Gastrocnemius medialis (tissue), 4 donors: ENCODE measurements at regions not wholly inside any gene's neighbourhood (a gene's known extent, or its start where the extent isn't known, plus 50 kb on each side); places are given as distances from the start of the nearest gene placed in this dataset.

ENCODE experiments used
- ATAC-seq, 2 donors: fragments of 150-250 bp; one replicate each; pipeline ENCODE4 v1.9.1; 2016
- DNase-seq, 2 donors: peaks; one replicate each; pipeline ENCODE4 v3.0.0-alpha.2; 2019
- H3K27ac ChIP-seq, 4 donors: fragments of 200-600 bp; sonication (generic); 1 replicate in 1 of 4; 2 replicates in 3 of 4; pipeline ENCODE4 v1.5.1; 2016 to 2018; ENCODE audit warnings: mild to moderate bottlenecking in 2 of 4, moderate library complexity in 1 of 4
- H3K27me3 ChIP-seq, 3 donors: fragments of 200-600 bp; sonication (generic) in 2 of 3; 1 replicate in 1 of 3; 2 replicates in 2 of 3; pipeline versions ENCODE4 v1.5.1 to v1.6.0; 2016 to 2019; ENCODE audit warnings: mild to moderate bottlenecking in 1 of 3, moderate library complexity in 1 of 3
- H3K36me3 ChIP-seq, 2 donors: fragments of 200-600 bp; sonication (generic) in 1 of 2; one replicate each; pipeline ENCODE4 v1.5.1; 2017 to 2018
- H3K4me1 ChIP-seq, 2 donors: fragments of 200-600 bp; sonication (generic) in 1 of 2; one replicate each; pipeline ENCODE4 v1.5.1; 2016 to 2017; ENCODE audit warnings: mild to moderate bottlenecking in 2 of 2
- H3K4me3 ChIP-seq, 4 donors: fragments of 200-600 bp; sonication (generic) in 3 of 4; 1 replicate in 1 of 4; 2 replicates in 3 of 4; pipeline ENCODE4 v1.5.1; 2016 to 2019; ENCODE audit warnings: mild to moderate bottlenecking in 2 of 4
- H3K9me3 ChIP-seq, 3 donors: fragments of 200-600 bp; sonication (generic) in 2 of 3; 1 replicate in 1 of 3; 2 replicates in 2 of 3; pipeline ENCODE4 v1.5.1; 2016 to 2019
- POLR2A ChIP-seq, 2 donors: fragments of 450-650 bp; IDR thresholded peaks; one replicate each; pipeline ENCODE4 v1.6.1; 2017; ENCODE audit warnings: antibody characterized with exemption in 2 of 2, mild to moderate bottlenecking in 2 of 2, moderate library complexity in 2 of 2
- in situ Hi-C, 4 donors: fragments of 200-750 bp; cut with MboI; loops; one replicate each; pipeline versions ENCODE4 v1.15.0 to v1.8.0; 2017; ENCODE audit warnings: low sequenced_read_pairs in 4 of 4
- intact Hi-C: fragments of 100-400 bp; cut with DNase I; formaldehyde crosslinking; loops from one replicate; pipeline ENCODE4 v1.15.1; 2023; ENCODE audit warnings: low total_unique reads
- TF ChIP-seq, protein P1 (sequence below), 5 experiments: fragments of 450-650 bp in 3 of 5; fragments of 200-600 bp in 2 of 5; sonication (generic) in 2 of 5; IDR thresholded peaks in 4 of 5; conservative IDR thresholded peaks in 1 of 5; 1 replicate in 4 of 5; 2 replicates in 1 of 5; pipeline ENCODE4 v1.5.1; 2016 to 2019; ENCODE audit warnings: antibody characterized with exemption in 5 of 5, mild to moderate bottlenecking in 3 of 5, moderate library complexity in 3 of 5

GRCh38 chr2:134083548-134083947, 170.3 kb upstream of the MGAT5 start:
- DNase-seq (no peak), ATAC-seq (no peak)
- in situ Hi-C loops: no loop called here
- Histone ChIP-seq H3K36me3 (no peaks in the 10 kb centered on the region), H3K4me1 (no peaks in the 10 kb centered on the region), H3K9me3 (no peaks in the 10 kb centered on the region), H3K4me3 (no peak overlapping the region), H3K27me3 (no peaks in the 10 kb centered on the region), H3K27ac (no peak overlapping the region)
- intact Hi-C loops: no loop called here
- TF ChIP-seq POLR2A (IDR thresholded peaks at IDR 0.05): no peak
- TF ChIP-seq, protein P1, sequence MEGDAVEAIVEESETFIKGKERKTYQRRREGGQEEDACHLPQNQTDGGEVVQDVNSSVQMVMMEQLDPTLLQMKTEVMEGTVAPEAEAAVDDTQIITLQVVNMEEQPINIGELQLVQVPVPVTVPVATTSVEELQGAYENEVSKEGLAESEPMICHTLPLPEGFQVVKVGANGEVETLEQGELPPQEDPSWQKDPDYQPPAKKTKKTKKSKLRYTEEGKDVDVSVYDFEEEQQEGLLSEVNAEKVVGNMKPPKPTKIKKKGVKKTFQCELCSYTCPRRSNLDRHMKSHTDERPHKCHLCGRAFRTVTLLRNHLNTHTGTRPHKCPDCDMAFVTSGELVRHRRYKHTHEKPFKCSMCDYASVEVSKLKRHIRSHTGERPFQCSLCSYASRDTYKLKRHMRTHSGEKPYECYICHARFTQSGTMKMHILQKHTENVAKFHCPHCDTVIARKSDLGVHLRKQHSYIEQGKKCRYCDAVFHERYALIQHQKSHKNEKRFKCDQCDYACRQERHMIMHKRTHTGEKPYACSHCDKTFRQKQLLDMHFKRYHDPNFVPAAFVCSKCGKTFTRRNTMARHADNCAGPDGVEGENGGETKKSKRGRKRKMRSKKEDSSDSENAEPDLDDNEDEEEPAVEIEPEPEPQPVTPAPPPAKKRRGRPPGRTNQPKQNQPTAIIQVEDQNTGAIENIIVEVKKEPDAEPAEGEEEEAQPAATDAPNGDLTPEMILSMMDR (IDR thresholded peaks at IDR 0.05 in 4 of 5, conservative IDR thresholded peaks at IDR 0.05 in 1 of 5): no peak

GRCh38 chr2:134086594-134087219, 167.2 kb upstream of the MGAT5 start:
- Histone ChIP-seq H3K4me1 (no peaks in the 10 kb centered on the region), H3K4me3 (no peak overlapping the region), H3K27me3 (no peaks in the 10 kb centered on the region), H3K9me3 (no peaks in the 10 kb centered on the region), H3K27ac (no peak overlapping the region), H3K36me3 (no peaks in the 10 kb centered on the region)
- ATAC-seq: no peak
- intact Hi-C loops (no loop called here), in situ Hi-C loops (no loop called here)
- TF ChIP-seq, protein P1 (IDR thresholded peaks at IDR 0.05 in 4 of 5, conservative IDR thresholded peaks at IDR 0.05 in 1 of 5): no peak
- TF ChIP-seq POLR2A (IDR thresholded peaks at IDR 0.05): no peak
- no peak for DNase-seq

DNA sequence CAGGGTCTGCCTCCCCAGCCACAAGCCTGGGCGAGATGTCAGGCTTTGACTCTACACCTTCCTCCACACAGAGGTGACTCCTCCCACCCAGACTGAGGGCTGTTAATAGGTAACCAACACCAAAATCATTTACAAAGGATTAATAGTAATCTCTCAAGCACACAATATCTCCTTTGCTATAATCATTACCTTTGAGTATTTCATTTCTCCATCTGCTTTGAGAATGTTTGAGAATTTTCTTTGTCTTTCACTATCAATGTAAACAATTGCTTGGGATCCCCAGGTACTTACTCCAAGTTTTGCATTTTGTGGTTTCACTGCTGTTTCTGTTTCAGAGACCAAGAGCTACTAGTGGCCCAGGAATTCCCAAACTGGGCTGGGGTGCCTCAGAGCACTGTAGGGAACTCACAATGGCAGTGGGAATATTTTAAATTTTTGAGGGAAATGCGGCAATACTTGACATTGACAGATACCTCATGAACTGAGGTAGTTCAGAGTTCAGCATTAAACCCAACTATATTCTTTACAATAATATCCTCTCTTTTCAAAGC, 166.4 kb upstream of the MGAT5 start:
- no peak overlapping the region for H3K4me3 ChIP-seq
- DNase-seq (no peak), ATAC-seq (no peak)
- in situ Hi-C loops (no loop called here), intact Hi-C loops (no loop called here)
- H3K27me3 ChIP-seq: no peaks in the 10 kb centered on the region
- H3K27ac ChIP-seq: no peak overlapping the region
- no peaks in the 10 kb centered on the region for H3K4me1 ChIP-seq
- no peaks in the 10 kb centered on the region for H3K9me3 ChIP-seq
- no peak for TF ChIP-seq POLR2A (IDR thresholded peaks at IDR 0.05)
- TF ChIP-seq, protein P1 (IDR thresholded peaks at IDR 0.05 in 4 of 5, conservative IDR thresholded peaks at IDR 0.05 in 1 of 5): no peak
- no peaks in the 10 kb centered on the region for H3K36me3 ChIP-seq

- Histone ChIP-seq H3K9me3 (no peaks in the 10 kb centered on the region), H3K27ac (no peak overlapping the region), H3K4me3 (no peak overlapping the region), H3K4me1 (no peaks in the 10 kb centered on the region), H3K36me3 (no peaks in the 10 kb centered on the region), H3K27me3 (no peaks in the 10 kb centered on the region)
- ATAC-seq (no peak), DNase-seq (no peak)
- in situ Hi-C loops (no loop called here), intact Hi-C loops (no loop called here)
- TF ChIP-seq POLR2A (IDR thresholded peaks at IDR 0.05): no peak
- TF ChIP-seq, protein P1 (IDR thresholded peaks at IDR 0.05 in 4 of 5, conservative IDR thresholded peaks at IDR 0.05 in 1 of 5): no peak
Measured at GRCh38 chr2:134089454-134089853, 164.4 kb upstream of the MGAT5 start.

DNA sequence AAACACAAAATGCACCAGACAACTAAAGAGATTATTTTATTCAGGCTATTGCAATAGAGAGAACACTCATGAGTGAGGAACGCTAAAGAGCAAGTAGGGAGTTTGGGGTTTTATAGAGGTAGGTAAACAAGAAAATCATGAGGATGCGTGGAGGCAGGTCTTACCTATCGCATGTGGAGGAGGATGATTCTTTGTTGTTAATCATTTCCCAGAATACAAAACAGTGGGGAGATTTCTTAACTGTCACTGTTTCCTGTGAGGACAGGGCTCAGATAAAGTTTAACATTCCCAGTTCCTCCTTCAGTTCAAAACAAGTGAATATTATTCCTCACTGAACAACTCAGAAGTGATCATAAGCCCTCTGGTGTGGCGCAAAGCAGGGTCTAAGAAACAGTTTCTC, 156.1 kb upstream of the MGAT5 start:
- Histone ChIP-seq H3K36me3 (no peaks in the 10 kb centered on the region), H3K4me1 (no peaks in the 10 kb centered on the region), H3K9me3 (no peaks in the 10 kb centered on the region), H3K4me3 (no peak overlapping the region), H3K27ac (no peak overlapping the region), H3K27me3 (no peaks in the 10 kb centered on the region)
- in situ Hi-C loops (no loop called here), intact Hi-C loops (no loop called here)
- TF ChIP-seq, protein P1 (IDR thresholded peaks at IDR 0.05 in 4 of 5, conservative IDR thresholded peaks at IDR 0.05 in 1 of 5): no peak
- TF ChIP-seq POLR2A (IDR thresholded peaks at IDR 0.05): no peak
- DNase-seq (no peak), ATAC-seq (no peak)
